Glutamatergic neuron (in vitro differentiated cells): ENCODE measurements at regions not wholly inside any gene's neighbourhood (a gene's known extent, or its start where the extent isn't known, plus 50 kb on each side); places are given as distances from the start of the nearest gene placed in this dataset.

ENCODE experiments used
- DNase-seq: peaks from one replicate; pipeline ENCODE4 v3.0.0; 2022
- H3K27ac Mint-ChIP-seq: one replicate; pipeline ENCODE4 v1.8.0; 2020; ENCODE audit warnings: mild to moderate bottlenecking, mixed read lengths, inconsistent platforms; ENCODE audit not compliant: unreplicated experiment
- H3K27me3 Mint-ChIP-seq: one replicate; pipeline ENCODE4 v1.8.0; 2020; ENCODE audit warnings: mild to moderate bottlenecking, moderate library complexity, mixed read lengths, inconsistent platforms; ENCODE audit not compliant: unreplicated experiment
- H3K36me3 Mint-ChIP-seq: one replicate; pipeline ENCODE4 v1.8.0; 2020; ENCODE audit warnings: mild to moderate bottlenecking, mixed read lengths, inconsistent platforms; ENCODE audit not compliant: unreplicated experiment
- H3K4me1 Mint-ChIP-seq: one replicate; pipeline ENCODE4 v1.8.0; 2020; ENCODE audit warnings: mild to moderate bottlenecking, low read depth, mixed read lengths, inconsistent platforms; ENCODE audit not compliant: unreplicated experiment
- H3K4me3 Mint-ChIP-seq: one replicate; pipeline ENCODE4 v1.8.0; 2020; ENCODE audit warnings: mild to moderate bottlenecking, mixed read lengths, inconsistent platforms; ENCODE audit not compliant: unreplicated experiment
- H3K9me3 Mint-ChIP-seq: one replicate; pipeline ENCODE4 v1.8.0; 2020; ENCODE audit warnings: mild to moderate bottlenecking, moderate library complexity, mixed read lengths, inconsistent platforms; ENCODE audit not compliant: unreplicated experiment
- CTCF ChIP-seq: fragments of 200-600 bp; sonication (generic); IDR thresholded peaks from one replicate; pipeline ENCODE4 v1.5.0; 2021; ENCODE audit not compliant: partially characterized antibody, unreplicated experiment

GRCh38 chr5:23221831-23222230 lies 285.6 kb upstream of the PRDM9 start:
- no peak overlapping the region for H3K4me3 Mint-ChIP-seq
- no peaks in the 10 kb centered on the region for H3K4me1 Mint-ChIP-seq
- H3K27ac Mint-ChIP-seq, result no peak overlapping the region
- no peaks in the 10 kb centered on the region for H3K36me3 Mint-ChIP-seq
- DNase-seq, result no peak
- H3K27me3 Mint-ChIP-seq, result no peaks in the 10 kb centered on the region
- no peaks in the 10 kb centered on the region for H3K9me3 Mint-ChIP-seq
- TF ChIP-seq CTCF, result no peak

- no peak for TF ChIP-seq CTCF
- Mint-ChIP-seq H3K27ac (no peak overlapping the region), H3K27me3 (no peaks in the 10 kb centered on the region), H3K36me3 (no peaks in the 10 kb centered on the region), H3K4me3 (no peak overlapping the region), H3K4me1 (no peaks in the 10 kb centered on the region), H3K9me3 (no peaks in the 10 kb centered on the region)
- DNase-seq, result no peak
These were observed 290.2 kb upstream of the PRDM9 start for GRCh38 chr5:23217159-23217558.

GRCh38 chr5:23216345-23216744 lies 291.1 kb upstream of the PRDM9 start:
- H3K27me3 Mint-ChIP-seq, result no peaks in the 10 kb centered on the region
- DNase-seq, result no peak
- H3K4me1 Mint-ChIP-seq, result no peaks in the 10 kb centered on the region
- H3K4me3 Mint-ChIP-seq, result no peak overlapping the region
- no peaks in the 10 kb centered on the region for H3K36me3 Mint-ChIP-seq
- H3K27ac Mint-ChIP-seq, result no peak overlapping the region
- no peaks in the 10 kb centered on the region for H3K9me3 Mint-ChIP-seq
- no peak for TF ChIP-seq CTCF

GRCh38 chr5:23208959-23209431 lies 298.4 kb upstream of the PRDM9 start:
- no peaks in the 10 kb centered on the region for H3K4me1 Mint-ChIP-seq
- no peaks in the 10 kb centered on the region for H3K9me3 Mint-ChIP-seq
- no peak overlapping the region for H3K27ac Mint-ChIP-seq
- DNase-seq, result no peak
- H3K36me3 Mint-ChIP-seq, result no peaks in the 10 kb centered on the region
- H3K4me3 Mint-ChIP-seq, result no peak overlapping the region
- H3K27me3 Mint-ChIP-seq, result no peaks in the 10 kb centered on the region
- peak; percentile 80 for TF ChIP-seq CTCF

GRCh38 chr5:23204111-23204510 lies 303.3 kb upstream of the PRDM9 start:
- DNase-seq, result no peak
- no peak overlapping the region for H3K27ac Mint-ChIP-seq
- no peak overlapping the region for H3K4me3 Mint-ChIP-seq
- no peak for TF ChIP-seq CTCF
- no peaks in the 10 kb centered on the region for H3K27me3 Mint-ChIP-seq
- no peaks in the 10 kb centered on the region for H3K9me3 Mint-ChIP-seq
- no peaks in the 10 kb centered on the region for H3K4me1 Mint-ChIP-seq
- no peaks in the 10 kb centered on the region for H3K36me3 Mint-ChIP-seq
